ENCODE measurements at regions not wholly inside any gene's neighbourhood (a gene's known extent, or its start where the extent isn't known, plus 50 kb on each side); places are given as distances from the start of the nearest gene placed in this dataset.

GRCh38 chr6:80767808-80768207 is 661.3 kb downstream of the BCKDHB start:
- H3K9me2 ChIP-seq (ENCODE audit: insufficient read depth), result no peaks in the 10 kb centered on the region
- TF ChIP-seq RAD21 (IDR thresholded peaks at IDR 0.05; ENCODE audit: low read depth) (no peak), EZH2phosphoT487 (IDR thresholded peaks at IDR 0.05; ENCODE audit: borderline replicate concordance) (no peak), SIN3A (IDR thresholded peaks at IDR 0.05; ENCODE audit: low read depth) (no peak), POLR2A (IDR thresholded peaks at IDR 0.05; ENCODE audit: borderline replicate concordance, extremely low read depth, insufficient read depth, insufficient read length) (no peak), ZBTB33 (IDR thresholded peaks at IDR 0.05; ENCODE audit: extremely low read depth, insufficient replicate concordance, low read length) (no peak), MAX (IDR thresholded peaks at IDR 0.05) (no peak), ATF3 (IDR thresholded peaks at IDR 0.05) (no peak), ZFX (IDR thresholded peaks at IDR 0.05) (no peak), POLR2AphosphoS5 (IDR thresholded peaks at IDR 0.05; ENCODE audit: low read depth, low read length) (no peak), CEBPB (IDR thresholded peaks at IDR 0.05; ENCODE audit: low read depth) (no peak), CTCF (IDR thresholded peaks at IDR 0.05 in 2 of 3, conservative IDR thresholded peaks at IDR 0.05 in 1 of 3; ENCODE audit: borderline replicate concordance in 1 of 3, insufficient read depth in 1 of 3, low read depth in 2 of 3, low read length in 2 of 3) (no peak), TCF7L2 (IDR thresholded peaks at IDR 0.05; ENCODE audit: borderline replicate concordance, extremely low read depth, insufficient read depth, insufficient read length) (no peak)
- RAD21 ChIA-PET (ENCODE audit: low non-redundant PET in 1 of 2, low total read pairs in 2 of 2, uncharacterized antibody in 2 of 2, unreplicated experiment in 2 of 2), result no interaction called here
- POLR2A ChIA-PET, result no interaction called here
- no peaks in the 10 kb centered on the region for H3K79me2 ChIP-seq (ENCODE audit: insufficient read depth, low read length)
- no peak overlapping the region for H3K9ac ChIP-seq (ENCODE audit: low read length)
- no peaks in the 10 kb centered on the region for H3K27me3 ChIP-seq (ENCODE audit: insufficient read depth, low read length)
- BruUV-seq (replicated peaks), result no TSS peak
- CTCF ChIA-PET, result no interaction called here
- H2AFZ ChIP-seq (ENCODE audit: low read depth, low read length, poor library complexity, severe bottlenecking), result no peak overlapping the region
- no peak overlapping the region for H3K4me2 ChIP-seq (ENCODE audit: low read length)
- H3K4me1 ChIP-seq (ENCODE audit: control insufficient read depth in 1 of 2, insufficient read depth in 2 of 2, low read length in 2 of 2), result peaks cover 0 to 5% of the 10 kb centered on the region in 2 experiments; a peak in 1 of 4 replicates
- H3K4me3 ChIP-seq (replicated peaks in 1 of 2; ENCODE audit: low read depth in 1 of 2, low read length in 2 of 2), result no peak overlapping the region
- ATAC-seq (peak; percentile 69; the same call in 1 of the 2 replicates), DNase-seq (ENCODE audit: low read depth, low spot score) (peak; percentile 23)
- H3K36me3 ChIP-seq (ENCODE audit: control insufficient read depth in 1 of 2, insufficient read depth in 2 of 2, low read length in 2 of 2), result no peaks in the 10 kb centered on the region
- intact Hi-C loops (cut with micrococcal nuclease), result no loop called here
- H3K9me3 ChIP-seq (ENCODE audit: control insufficient read depth in 1 of 2, insufficient read depth in 1 of 2, low read depth in 1 of 2, low read length in 2 of 2), result no peaks in the 10 kb centered on the region
- H3K27ac ChIP-seq (ENCODE audit: low read depth, low read length), result no peak overlapping the region
- H4K20me1 ChIP-seq (ENCODE audit: insufficient read depth), result no peaks in the 10 kb centered on the region
